ENCODE measurements at regions not wholly inside any gene's neighbourhood (a gene's known extent, or its start where the extent isn't known, plus 50 kb on each side); places are given as distances from the start of the nearest gene placed in this dataset.

- DNase-seq (ENCODE audit: low spot score, unreplicated experiment): no peak
- no peak overlapping the region for H3K4me3 Mint-ChIP-seq (ENCODE audit: low read depth)
- no peaks in the 10 kb centered on the region for H3K27me3 Mint-ChIP-seq
- no peak for TF ChIP-seq CTCF (IDR thresholded peaks at IDR 0.05; ENCODE audit: unreplicated experiment)
- peaks cover 6% of the 10 kb centered on the region for H3K9me3 Mint-ChIP-seq (ENCODE audit: low read depth)
- H3K36me3 Mint-ChIP-seq (ENCODE audit: insufficient read depth): no peaks in the 10 kb centered on the region
- H3K27ac Mint-ChIP-seq: no peak overlapping the region
- peaks cover 10% of the 10 kb centered on the region for H3K4me1 Mint-ChIP-seq (ENCODE audit: low read depth)
Observed at GRCh38 chr3:165545059-165545458, 292.2 kb downstream of the BCHE start.

DNA sequence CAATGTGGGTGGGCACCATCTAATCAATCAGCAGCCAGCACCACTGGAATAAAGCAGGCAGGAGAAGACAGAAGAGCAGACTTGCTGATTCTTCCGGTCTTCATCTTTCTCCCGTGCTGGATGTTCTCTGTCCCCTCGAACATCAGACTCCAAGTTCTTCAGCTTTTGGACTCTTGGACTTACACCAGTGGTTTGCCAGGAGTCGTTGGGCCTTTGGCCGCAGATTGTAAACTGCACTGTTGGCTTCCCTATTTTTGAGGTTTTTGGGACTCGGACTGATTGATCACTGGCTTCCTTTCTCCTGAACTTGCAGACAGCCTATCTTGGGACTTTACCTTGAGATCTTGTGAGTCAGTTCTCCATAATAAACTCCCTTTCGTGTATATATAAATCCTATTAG, 292.8 kb downstream of the BCHE start:
- Mint-ChIP-seq H3K27me3 (no peaks in the 10 kb centered on the region), H3K9me3 (ENCODE audit: low read depth) (peaks cover 6% of the 10 kb centered on the region), H3K36me3 (ENCODE audit: insufficient read depth) (no peaks in the 10 kb centered on the region), H3K4me1 (ENCODE audit: low read depth) (peaks cover 10% of the 10 kb centered on the region), H3K4me3 (ENCODE audit: low read depth) (no peak overlapping the region), H3K27ac (no peak overlapping the region)
- TF ChIP-seq CTCF (IDR thresholded peaks at IDR 0.05; ENCODE audit: unreplicated experiment): no peak
- DNase-seq (ENCODE audit: low spot score, unreplicated experiment): no peak

- Mint-ChIP-seq H3K4me1 (ENCODE audit: low read depth) (peaks cover 5% of the 10 kb centered on the region), H3K36me3 (ENCODE audit: insufficient read depth) (no peaks in the 10 kb centered on the region), H3K9me3 (ENCODE audit: low read depth) (peaks cover 3% of the 10 kb centered on the region), H3K27ac (no peak overlapping the region), H3K27me3 (no peaks in the 10 kb centered on the region), H3K4me3 (ENCODE audit: low read depth) (no peak overlapping the region)
- no peak for DNase-seq (ENCODE audit: low spot score, unreplicated experiment)
- no peak for TF ChIP-seq CTCF (IDR thresholded peaks at IDR 0.05; ENCODE audit: unreplicated experiment)
Observed at GRCh38 chr3:165538166-165538565, 299.1 kb downstream of the BCHE start.

DNA sequence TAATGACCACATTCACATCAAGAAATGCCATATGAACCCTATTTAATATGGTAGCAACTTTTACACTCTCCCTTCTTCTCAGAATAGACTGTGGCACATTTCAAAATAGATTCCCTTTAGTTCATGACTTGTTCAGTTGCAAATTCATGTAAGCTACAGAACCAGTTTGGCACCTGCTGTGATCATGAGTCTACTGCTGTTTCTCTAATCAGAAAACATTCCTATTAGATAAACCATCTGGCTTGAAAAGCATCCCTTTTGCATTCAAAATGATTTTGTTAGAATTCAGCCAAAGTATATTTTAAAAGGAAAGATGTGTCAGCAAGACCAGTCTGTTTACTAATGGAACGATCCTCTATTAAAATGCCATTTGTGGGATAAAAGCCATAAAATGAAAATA, 304.4 kb downstream of the BCHE start:
- no peak overlapping the region for H3K27ac Mint-ChIP-seq
- DNase-seq (ENCODE audit: low spot score, unreplicated experiment): no peak
- H3K36me3 Mint-ChIP-seq (ENCODE audit: insufficient read depth): no peaks in the 10 kb centered on the region

GRCh38 chr3:165529451-165529850, 307.8 kb downstream of the BCHE start:
- Mint-ChIP-seq H3K9me3 (ENCODE audit: low read depth) (peaks cover 11% of the 10 kb centered on the region), H3K4me1 (ENCODE audit: low read depth) (peaks cover 3% of the 10 kb centered on the region), H3K27ac (no peak overlapping the region), H3K36me3 (ENCODE audit: insufficient read depth) (no peaks in the 10 kb centered on the region), H3K27me3 (no peaks in the 10 kb centered on the region), H3K4me3 (ENCODE audit: low read depth) (no peak overlapping the region)
- no peak for DNase-seq (ENCODE audit: low spot score, unreplicated experiment)
- no peak for TF ChIP-seq CTCF (IDR thresholded peaks at IDR 0.05; ENCODE audit: unreplicated experiment)

More for the DNA sequence above, 304.4 kb downstream of the BCHE start:
- no peak for TF ChIP-seq CTCF (IDR thresholded peaks at IDR 0.05; ENCODE audit: unreplicated experiment)
- Mint-ChIP-seq H3K27me3 (no peaks in the 10 kb centered on the region), H3K9me3 (ENCODE audit: low read depth) (peaks cover 11% of the 10 kb centered on the region), H3K4me1 (ENCODE audit: low read depth) (no peaks in the 10 kb centered on the region), H3K4me3 (ENCODE audit: low read depth) (no peak overlapping the region)
